HG03571 (cell line): ENCODE measurements at regions not wholly inside any gene's neighbourhood (a gene's known extent, or its start where the extent isn't known, plus 50 kb on each side); places are given as distances from the start of the nearest gene placed in this dataset.

Source experiments
- ATAC-seq: cut with Tn5 transposase; IDR thresholded peaks from one replicate; pipeline ENCODE4 v1.9.1; 2021; ENCODE audit not compliant: unreplicated experiment

GRCh38 chr2:188122985-188123384 lies 168.7 kb upstream of the GULP1 start:
- ATAC-seq: no peak

- ATAC-seq: no peak
Measured at GRCh38 chr2:188129677-188130076, 162.0 kb upstream of the GULP1 start.

- ATAC-seq: no peak
Measured at GRCh38 chr2:188130317-188130716, 161.4 kb upstream of the GULP1 start.

GRCh38 chr2:188131281-188131680 lies 160.4 kb upstream of the GULP1 start:
- no peak for ATAC-seq

GRCh38 chr2:188132385-188132784 lies 159.3 kb upstream of the GULP1 start:
- no peak for ATAC-seq

- no peak for ATAC-seq
Measured at GRCh38 chr2:188134241-188134640, 157.4 kb upstream of the GULP1 start.

GRCh38 chr2:188138313-188138712 lies 153.4 kb upstream of the GULP1 start:
- no peak for ATAC-seq

GRCh38 chr2:188142088-188142487 lies 149.6 kb upstream of the GULP1 start:
- ATAC-seq: no peak

GRCh38 chr2:188142636-188143295 lies 148.9 kb upstream of the GULP1 start:
- ATAC-seq: no peak

- ATAC-seq: no peak
Measured at GRCh38 chr2:188145885-188146284, 145.8 kb upstream of the GULP1 start.

GRCh38 chr2:188146888-188147287 lies 144.8 kb upstream of the GULP1 start:
- ATAC-seq: no peak

- ATAC-seq: no peak
Measured at GRCh38 chr2:188151670-188152069, 140.0 kb upstream of the GULP1 start.

- ATAC-seq: no peak
Measured at GRCh38 chr2:188158337-188159100, 133.2 kb upstream of the GULP1 start.

GRCh38 chr2:188159484-188159883 lies 132.2 kb upstream of the GULP1 start:
- ATAC-seq: no peak

GRCh38 chr2:188170356-188170755 lies 121.3 kb upstream of the GULP1 start:
- no peak for ATAC-seq

- no peak for ATAC-seq
Measured at GRCh38 chr2:188176620-188177019, 115.1 kb upstream of the GULP1 start.

- no peak for ATAC-seq
Measured at GRCh38 chr2:188181067-188181838, 110.4 kb upstream of the GULP1 start.

- ATAC-seq: no peak
Measured at GRCh38 chr2:188181884-188182283, 109.8 kb upstream of the GULP1 start.

GRCh38 chr2:188187726-188188125 lies 103.9 kb upstream of the GULP1 start:
- ATAC-seq: no peak

- ATAC-seq: no peak
Measured at GRCh38 chr2:188189356-188189755, 102.3 kb upstream of the GULP1 start.

- no peak for ATAC-seq
Measured at GRCh38 chr2:188193230-188193629, 98.4 kb upstream of the GULP1 start.
